ENCODE measurements at regions not wholly inside any gene's neighbourhood (a gene's known extent, or its start where the extent isn't known, plus 50 kb on each side); places are given as distances from the start of the nearest gene placed in this dataset.
"Not testable (repeated sequence)": the region's sequence is repeated elsewhere in the genome, so short reads cannot be mapped to it uniquely, and the experiment has no call there.

DNA sequence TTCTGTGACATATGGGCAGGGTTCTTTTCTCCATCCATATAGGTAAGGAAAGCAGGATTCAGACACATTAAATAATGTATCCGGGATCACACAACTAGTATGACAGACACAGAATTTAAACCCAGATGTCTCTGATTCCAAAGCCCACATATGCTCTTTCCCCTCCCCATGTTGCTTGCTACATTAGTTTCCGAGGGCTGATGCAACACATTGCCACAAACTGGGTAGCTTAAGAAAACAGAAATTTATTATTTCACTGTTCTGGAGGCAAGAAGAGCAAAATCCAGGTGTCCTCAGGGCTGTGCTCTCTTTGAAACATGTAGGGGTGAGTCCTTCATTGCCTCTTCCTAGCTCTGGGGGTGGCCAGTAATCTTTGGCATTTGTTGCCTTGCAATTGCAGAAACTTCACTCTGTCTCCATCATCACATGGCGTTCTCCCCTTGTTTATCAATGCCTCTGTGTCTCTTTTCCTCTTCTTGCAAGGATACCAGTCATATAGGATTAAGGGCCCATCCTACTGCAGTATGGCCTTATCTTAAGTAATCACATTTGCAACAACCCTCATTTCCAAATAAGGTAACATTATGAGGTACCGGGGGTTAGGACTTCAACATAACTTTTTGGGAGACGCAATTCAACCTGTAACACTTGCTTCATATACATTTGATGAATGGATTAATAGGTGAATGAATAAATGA, 83.0 kb upstream of the CCND2 start:
- H3K9me3 ChIP-seq, result no peaks in the 10 kb centered on the region
- H3K27me3 ChIP-seq, result no peaks in the 10 kb centered on the region
- no peaks in the 10 kb centered on the region for H3K36me3 ChIP-seq (ENCODE audit: low read depth, missing control alignments)
- 82 to 87% methylated on average over 5 of the region's 5 CpGs for WGBS, 2 donors
- intact Hi-C loops (cut with DNase I; ENCODE audit: low total_unique reads), result no loop called here
- no peak for TF ChIP-seq POLR2A (IDR thresholded peaks at IDR 0.05)
- TF ChIP-seq, protein P1, sequence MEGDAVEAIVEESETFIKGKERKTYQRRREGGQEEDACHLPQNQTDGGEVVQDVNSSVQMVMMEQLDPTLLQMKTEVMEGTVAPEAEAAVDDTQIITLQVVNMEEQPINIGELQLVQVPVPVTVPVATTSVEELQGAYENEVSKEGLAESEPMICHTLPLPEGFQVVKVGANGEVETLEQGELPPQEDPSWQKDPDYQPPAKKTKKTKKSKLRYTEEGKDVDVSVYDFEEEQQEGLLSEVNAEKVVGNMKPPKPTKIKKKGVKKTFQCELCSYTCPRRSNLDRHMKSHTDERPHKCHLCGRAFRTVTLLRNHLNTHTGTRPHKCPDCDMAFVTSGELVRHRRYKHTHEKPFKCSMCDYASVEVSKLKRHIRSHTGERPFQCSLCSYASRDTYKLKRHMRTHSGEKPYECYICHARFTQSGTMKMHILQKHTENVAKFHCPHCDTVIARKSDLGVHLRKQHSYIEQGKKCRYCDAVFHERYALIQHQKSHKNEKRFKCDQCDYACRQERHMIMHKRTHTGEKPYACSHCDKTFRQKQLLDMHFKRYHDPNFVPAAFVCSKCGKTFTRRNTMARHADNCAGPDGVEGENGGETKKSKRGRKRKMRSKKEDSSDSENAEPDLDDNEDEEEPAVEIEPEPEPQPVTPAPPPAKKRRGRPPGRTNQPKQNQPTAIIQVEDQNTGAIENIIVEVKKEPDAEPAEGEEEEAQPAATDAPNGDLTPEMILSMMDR (IDR thresholded peaks at IDR 0.05), result no peak
- no peaks in the 10 kb centered on the region for H3K4me1 ChIP-seq
- no peak overlapping the region for H3K4me3 ChIP-seq
- no peak for DNase-seq
- H3K27ac ChIP-seq, result no peak overlapping the region

DNA sequence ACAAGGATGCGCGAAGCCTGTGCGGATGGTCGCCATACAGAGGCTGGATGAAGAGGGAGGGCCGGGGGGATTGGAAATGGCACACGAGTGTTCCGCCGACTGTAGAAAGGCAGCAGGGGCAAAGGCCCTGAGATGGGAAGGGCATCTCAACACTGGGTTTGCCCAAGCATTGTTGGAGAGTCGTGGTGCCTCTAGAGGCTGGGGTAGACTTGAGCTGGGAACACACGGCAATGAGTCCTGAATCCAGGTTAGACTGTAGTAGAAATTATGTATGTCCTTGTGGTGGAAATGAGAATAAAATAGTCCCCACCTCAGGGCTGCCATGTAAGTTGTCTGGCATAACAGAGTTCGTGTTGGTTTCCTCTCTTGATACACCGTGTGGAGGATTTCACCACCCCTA, 83.8 kb upstream of the CCND2 start:
- WGBS, 2 donors, result 69 to 72% methylated on average over 12 of the region's 12 CpGs
- intact Hi-C loops (cut with DNase I; ENCODE audit: low total_unique reads), result no loop called here
- TF ChIP-seq, protein P1 (IDR thresholded peaks at IDR 0.05), result no peak
- TF ChIP-seq POLR2A (IDR thresholded peaks at IDR 0.05), result no peak

DNA sequence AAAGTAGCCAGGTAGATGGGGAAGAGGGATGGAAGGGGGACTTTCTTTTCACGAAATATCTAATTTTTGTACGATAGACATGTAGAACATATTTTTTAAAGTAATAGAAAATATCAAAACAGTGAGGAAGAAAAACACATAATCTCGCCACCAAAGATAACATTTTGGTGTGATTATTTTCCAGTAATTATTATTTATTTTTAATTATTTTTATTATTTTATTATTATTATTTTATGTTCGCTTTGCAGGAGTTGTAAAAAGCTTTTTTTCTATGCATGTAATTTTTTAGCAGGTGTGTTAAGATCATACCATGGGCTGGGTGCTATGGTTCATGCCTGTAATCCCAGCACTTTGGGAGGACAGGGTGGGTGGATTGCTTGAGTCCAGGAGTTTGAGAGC, 85.6 kb upstream of the CCND2 start:
- TF ChIP-seq, protein P1 (IDR thresholded peaks at IDR 0.05), result no peak
- TF ChIP-seq POLR2A (IDR thresholded peaks at IDR 0.05), result no peak
- WGBS, 2 donors, result 83 to 94% methylated on average over 4 of the region's 4 CpGs
- Histone ChIP-seq H3K27ac (no peak overlapping the region), H3K4me3 (no peak overlapping the region), H3K36me3 (ENCODE audit: low read depth, missing control alignments) (no peaks in the 10 kb centered on the region), H3K27me3 (no peaks in the 10 kb centered on the region), H3K4me1 (no peaks in the 10 kb centered on the region), H3K9me3 (no peaks in the 10 kb centered on the region)
- no peak for DNase-seq
- intact Hi-C loops (cut with DNase I; ENCODE audit: low total_unique reads), result no loop called here

More for the DNA sequence above, 83.8 kb upstream of the CCND2 start:
- Histone ChIP-seq H3K4me3 (no peak overlapping the region), H3K27ac (no peak overlapping the region), H3K9me3 (no peaks in the 10 kb centered on the region), H3K27me3 (no peaks in the 10 kb centered on the region), H3K36me3 (ENCODE audit: low read depth, missing control alignments) (no peaks in the 10 kb centered on the region), H3K4me1 (no peaks in the 10 kb centered on the region)
- DNase-seq, result no peak

DNA sequence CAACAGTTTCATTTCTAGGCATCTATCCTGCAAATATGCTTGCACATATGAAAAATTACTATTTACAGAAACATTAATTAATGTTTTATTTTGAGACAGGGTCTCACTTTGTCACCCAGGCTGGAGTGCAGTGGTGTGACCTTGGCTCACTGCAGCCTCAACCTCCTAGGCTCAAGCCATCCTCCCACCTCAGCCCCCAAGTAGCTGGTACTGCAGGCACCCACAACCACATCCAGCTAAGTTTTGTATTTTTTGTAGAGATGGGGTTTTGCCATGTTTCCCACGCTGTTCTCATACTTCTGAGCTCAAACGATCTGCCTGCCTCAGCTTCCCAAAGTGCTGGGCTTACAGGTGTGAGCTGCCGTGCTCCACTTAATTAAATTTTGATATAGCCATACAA, 86.2 kb upstream of the CCND2 start:
- H3K36me3 ChIP-seq (ENCODE audit: low read depth, missing control alignments); H3K27me3 ChIP-seq; intact Hi-C loops (cut with DNase I; ENCODE audit: low total_unique reads); H3K4me1 ChIP-seq; H3K9me3 ChIP-seq; H3K27ac ChIP-seq; H3K4me3 ChIP-seq; DNase-seq: not testable (repeated sequence)
- 57 to 61% methylated on average over 3 of the region's 3 CpGs for WGBS, 2 donors

DNA sequence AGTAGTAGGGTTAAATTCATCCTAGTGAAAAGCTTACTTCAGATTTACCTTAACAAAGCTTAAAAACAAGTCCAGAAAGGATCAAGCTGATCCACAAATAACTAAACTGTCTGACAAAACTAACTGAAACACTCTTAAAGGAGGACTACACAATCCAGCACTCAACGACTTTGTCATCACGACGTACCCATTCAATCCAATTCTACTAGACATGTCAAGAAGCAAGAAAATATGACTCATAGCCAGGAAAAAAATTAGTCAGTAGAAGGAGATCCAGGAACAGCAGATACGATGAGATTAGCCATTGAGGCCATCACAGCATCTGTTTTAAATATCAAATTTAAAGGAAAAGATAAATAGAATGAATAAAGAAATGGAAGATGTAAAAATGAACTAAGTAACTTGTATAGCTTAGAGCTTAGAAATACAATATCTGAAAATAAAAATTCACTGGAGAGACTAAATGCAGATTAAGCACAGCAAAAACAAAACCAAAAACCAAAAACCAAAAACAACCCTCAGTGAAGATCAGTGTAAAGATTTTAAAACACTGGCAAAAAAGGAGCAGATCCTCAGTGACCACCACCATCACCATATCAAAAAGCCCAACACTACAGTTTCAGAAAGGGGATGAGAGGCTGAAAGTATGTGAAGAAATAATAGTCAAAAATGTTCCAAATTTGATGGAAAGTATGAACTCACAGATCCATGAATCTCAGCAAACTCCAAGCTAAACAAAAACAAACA, 95.0 kb upstream of the CCND2 start:
- Histone ChIP-seq H3K36me3 (ENCODE audit: low read depth, missing control alignments) (no peaks in the 10 kb centered on the region), H3K4me3 (no peak overlapping the region), H3K27ac (no peak overlapping the region), H3K27me3 (no peaks in the 10 kb centered on the region), H3K9me3 (no peaks in the 10 kb centered on the region), H3K4me1 (no peaks in the 10 kb centered on the region)
- intact Hi-C loops (cut with DNase I; ENCODE audit: low total_unique reads), result no loop called here
- no peak for TF ChIP-seq POLR2A (IDR thresholded peaks at IDR 0.05)
- TF ChIP-seq, protein P1 (IDR thresholded peaks at IDR 0.05), result no peak
- 88 to 89% methylated on average over 4 of the region's 4 CpGs for WGBS, 2 donors
- DNase-seq, result no peak

Measured in testis (tissue), 2 donors.